COR-L47 (cell line): ENCODE measurements at regions not wholly inside any gene's neighbourhood (a gene's known extent, or its start where the extent isn't known, plus 50 kb on each side); places are given as distances from the start of the nearest gene placed in this dataset.

ENCODE experiments used
- DNase-seq: peaks from one replicate; lab custom pipeline; 2025; lab: John Stamatoyannopoulos, UW

DNA sequence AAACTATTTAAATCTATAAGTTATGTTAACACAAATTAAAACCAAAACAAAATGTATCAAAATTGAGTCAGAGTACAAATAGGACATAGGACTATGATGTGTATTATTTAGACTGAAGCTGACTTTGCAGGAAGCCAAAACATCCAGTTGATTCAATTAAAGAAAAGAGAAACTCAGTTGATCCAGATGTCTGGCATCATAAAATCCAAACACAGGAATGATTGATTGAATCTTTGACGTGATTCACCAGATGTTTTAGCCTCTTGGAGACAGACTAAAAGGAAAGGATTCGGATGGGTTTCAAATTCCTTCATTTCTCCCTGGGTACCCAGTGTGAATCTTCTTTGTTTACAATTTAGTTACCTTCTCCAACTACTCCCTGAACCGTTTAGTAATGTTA, 272.9 kb downstream of the IRS1 start:
- no peak for DNase-seq

DNA sequence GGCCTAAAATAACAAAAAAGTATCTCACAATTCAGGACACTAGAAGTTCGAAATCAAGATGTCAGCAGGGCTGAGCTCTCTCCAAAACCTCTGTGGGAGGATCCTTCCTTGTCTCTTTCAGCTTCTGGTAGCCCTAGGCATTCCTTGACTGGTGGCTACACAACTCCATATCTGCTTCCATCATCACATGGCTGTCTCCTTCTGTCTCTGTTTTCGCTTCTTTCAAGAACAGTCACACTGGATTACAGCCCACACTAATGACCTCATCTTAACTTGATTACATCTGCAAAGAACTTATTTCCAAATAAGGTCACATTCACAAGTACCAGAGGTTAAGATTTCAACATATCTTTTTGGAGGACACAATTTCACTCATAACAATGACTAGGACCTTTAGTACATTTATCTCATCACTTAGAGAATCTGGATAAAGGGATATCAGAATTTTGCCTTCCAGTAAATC, 275.2 kb downstream of the IRS1 start:
- no peak for DNase-seq

DNA sequence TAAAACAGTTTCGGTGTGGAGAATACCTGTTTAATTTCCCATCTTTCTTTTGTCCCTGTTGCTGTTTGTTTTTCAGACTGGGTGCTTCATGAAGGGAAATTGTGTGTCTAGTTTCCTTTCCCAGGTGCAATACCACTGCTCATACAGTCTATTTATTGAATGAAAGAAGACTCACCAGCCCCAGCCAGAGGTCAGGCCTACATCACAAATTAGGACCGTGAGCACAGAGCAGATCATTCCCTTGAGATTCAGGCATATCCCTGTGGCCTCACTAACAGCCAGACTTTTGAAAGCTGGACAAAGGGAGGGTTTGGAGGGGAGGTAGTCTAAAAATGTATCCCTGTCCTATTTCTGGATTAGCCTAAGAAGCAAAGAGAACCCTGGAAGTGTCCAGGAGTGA, 278.9 kb downstream of the IRS1 start:
- no peak for DNase-seq

DNA sequence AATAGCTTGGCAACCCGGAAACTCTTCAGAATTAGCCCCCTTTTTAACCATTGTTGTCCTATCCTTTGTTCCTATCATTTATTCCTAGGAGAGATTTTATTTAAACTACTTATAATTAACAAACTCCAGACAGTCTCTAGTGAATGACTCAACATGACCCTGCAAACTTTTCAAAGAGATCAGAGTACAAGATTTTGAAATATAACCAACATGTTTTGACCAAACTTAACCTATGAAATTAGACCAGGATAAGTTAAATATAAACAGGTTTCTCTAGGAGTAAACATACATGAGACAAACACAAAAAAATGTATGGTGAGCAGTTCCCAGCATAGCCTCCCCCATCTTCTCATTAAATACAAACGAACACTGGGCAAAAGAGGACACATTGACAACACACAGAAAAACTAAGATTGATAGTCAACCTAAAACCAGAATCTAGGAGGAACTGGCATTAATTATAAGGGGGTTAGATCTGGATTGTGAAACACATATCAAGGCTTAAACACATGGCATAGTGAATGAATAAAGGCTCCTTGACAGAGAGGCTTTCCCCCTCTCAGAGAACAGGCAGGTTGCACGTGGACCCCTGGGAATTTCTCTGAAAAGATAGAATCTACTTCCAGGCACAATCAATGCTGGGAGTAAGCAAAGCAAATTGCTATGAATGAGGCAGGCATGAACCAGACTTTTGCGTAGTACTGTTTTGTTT, 284.1 kb downstream of the IRS1 start:
- DNase-seq: no peak

DNA sequence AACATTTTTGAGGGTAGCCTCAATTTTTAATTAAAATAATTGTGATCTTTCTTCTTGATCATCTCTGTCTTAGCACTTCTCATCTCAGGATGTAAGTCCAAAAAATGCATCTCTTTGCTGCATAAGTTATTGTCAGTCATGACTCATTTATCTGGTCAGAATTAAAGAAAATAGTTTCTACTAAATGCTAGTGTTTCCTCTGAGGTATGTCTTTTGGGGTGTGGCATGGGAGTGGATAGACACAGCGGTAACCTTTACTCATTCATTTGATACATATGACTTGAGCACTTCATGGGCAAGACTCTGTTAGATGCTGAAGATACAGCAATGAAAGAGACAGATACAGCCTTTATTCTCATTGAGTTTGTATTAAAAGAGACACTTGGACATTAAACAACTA, 284.7 kb downstream of the IRS1 start:
- no peak for DNase-seq

DNA sequence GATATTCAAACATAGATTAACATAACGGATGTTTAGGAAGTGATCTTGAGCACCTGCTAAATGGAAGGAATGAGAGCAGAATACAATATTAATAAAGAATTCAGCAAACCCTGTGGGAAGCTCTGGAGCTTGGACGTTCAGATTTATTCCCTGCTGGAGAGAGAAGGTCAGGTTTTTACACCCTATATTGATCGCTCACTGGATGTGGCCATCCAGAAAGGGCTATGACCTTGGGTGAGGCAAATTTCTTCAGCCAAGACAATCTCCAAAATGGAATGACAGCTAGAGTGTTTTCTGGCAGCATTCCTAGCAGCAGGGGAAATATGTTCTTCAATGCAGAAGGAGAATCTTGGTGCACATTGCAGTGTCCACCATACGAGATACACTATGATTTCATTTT, 288.3 kb downstream of the IRS1 start:
- no peak for DNase-seq

DNA sequence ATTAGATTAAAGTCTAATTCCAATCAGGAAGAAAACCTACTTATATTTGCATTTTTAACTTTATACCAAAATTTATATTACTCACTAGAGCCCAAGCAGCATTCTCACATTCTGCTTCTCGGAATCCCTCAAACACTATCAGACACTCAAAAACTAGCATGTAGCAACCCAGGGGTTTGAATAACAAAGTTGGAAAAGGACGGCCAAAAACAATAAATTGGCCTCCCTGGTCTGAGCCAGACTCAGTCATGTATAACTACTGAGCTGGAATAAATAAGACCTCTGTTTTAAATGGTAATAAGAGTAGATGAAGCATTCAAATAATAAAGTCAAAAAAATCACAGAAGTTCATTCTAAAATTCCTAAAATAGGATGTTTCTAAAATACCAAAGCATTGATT, 290.9 kb downstream of the IRS1 start:
- DNase-seq: no peak

DNA sequence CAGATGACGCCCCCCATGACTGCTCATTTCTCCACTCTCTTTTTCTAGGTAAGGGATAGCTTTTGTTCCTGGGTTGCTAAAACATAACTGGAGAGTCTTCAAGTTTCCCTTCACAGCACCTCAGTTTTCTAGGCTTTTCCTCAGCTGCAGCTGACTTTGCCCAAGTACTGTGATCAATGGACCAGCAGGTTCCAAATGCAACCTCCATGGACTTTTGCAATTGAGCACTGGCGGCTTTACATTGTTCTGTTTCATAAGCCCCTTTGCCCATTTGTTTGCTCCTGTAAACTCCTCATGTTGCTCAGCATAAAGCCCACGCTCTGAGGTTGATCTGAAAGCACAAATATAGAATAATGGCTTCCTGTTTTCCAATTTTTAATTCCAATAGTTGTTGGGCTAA, 291.6 kb downstream of the IRS1 start:
- no peak for DNase-seq

DNA sequence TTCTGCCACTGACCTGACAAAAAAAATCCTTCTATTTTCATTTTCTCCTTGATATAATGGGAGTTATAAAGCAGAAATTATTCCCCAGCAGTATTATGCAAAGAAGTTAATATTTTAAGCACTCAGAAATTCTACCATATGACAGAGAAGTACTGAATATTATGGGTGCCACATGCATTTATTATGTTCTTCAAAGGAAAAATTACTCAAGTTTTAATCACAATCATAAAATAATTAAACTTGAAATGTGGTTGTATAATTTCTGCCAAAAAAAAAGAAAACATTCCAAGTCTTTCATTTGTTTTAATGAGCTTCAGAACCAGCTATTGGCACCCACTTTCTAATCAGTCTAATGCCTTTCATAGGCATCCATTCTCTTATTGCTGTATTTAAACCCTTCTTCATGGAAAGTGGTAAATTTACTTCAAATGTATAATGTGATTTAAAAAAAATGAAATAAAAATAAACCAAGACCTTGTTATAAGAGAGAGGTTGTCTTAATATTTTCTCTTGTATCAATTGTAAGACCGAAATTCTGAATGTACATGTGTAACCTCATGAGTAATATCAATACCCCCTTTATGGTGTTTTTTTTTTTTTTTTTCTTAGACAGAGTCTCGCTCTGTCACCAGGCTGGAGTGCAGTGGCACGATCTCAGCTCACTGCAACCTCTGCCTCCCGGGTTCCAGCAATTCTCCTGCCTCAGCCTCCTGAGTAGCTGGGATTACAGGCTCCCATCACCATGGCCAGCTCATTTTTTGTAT, 302.3 kb downstream of the IRS1 start:
- no peak for DNase-seq

DNA sequence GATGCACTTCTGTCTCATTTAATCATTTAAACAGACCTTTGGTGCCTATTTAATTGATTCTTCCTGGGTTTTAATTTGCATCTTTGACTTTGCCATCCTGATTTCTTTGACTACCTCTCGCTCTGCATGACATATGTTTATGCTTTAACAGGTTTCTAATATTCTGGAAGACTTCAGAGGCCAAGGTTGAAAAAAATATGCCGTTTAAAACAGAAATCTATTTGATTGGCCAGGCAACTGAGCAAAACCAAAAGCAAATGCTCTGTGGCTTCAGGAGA, 303.4 kb downstream of the IRS1 start:
- DNase-seq: no peak

DNA sequence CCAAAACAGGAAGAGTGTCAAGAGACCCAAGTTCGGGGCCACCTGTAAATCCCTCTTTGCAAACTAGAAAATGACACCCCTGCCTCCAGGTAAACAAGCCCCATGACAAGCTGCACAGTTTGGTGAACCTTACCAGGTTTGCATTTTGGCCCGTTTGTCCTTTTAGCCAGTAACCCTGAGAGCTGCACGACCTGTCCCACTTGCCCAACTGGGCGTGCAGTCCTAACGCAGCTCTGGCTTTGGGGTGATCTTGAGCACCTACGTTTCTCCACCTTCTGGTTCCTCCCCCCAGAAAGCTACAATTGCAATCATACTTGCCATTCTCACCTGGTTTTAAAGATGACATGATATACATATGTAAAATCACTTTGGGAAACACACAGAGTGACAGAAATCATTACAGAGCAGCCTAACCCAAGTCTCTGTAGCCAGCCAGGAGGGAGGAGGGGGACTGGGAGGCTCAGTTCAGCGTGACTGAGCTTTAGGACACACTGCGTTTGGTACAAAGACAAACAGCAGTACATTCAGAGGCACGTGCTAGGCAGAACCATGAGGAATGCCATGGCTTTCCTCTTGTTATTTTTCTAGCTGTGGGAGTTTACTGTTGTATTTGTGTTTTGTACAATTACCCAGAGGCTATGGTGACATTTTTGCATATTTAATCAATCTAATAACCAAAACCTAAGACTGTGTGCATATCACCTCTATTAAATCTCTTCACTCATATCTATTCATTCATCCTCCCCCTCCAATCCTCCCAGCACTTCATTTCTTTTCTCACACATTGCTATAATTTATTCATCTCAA, 304.0 kb downstream of the IRS1 start:
- no peak for DNase-seq

DNA sequence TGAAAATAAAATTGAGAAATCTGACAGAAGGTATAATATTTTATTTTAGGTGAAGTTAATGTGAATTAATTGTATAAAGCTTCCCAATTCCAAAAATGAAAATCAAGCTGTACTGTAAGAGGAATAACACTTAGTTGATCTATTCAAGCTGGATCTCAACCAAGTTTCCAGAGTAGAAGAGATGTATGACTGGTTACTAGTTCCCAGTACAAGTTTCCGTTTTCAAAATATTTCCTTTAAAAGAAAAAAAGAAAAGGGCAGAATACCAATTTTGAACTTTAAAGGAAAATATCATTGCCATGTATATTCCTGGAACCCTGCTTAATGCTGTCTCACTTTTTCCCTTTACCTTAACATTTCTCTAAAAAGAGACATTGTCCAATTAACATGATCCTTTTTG, 308.5 kb downstream of the IRS1 start:
- DNase-seq: no peak

DNA sequence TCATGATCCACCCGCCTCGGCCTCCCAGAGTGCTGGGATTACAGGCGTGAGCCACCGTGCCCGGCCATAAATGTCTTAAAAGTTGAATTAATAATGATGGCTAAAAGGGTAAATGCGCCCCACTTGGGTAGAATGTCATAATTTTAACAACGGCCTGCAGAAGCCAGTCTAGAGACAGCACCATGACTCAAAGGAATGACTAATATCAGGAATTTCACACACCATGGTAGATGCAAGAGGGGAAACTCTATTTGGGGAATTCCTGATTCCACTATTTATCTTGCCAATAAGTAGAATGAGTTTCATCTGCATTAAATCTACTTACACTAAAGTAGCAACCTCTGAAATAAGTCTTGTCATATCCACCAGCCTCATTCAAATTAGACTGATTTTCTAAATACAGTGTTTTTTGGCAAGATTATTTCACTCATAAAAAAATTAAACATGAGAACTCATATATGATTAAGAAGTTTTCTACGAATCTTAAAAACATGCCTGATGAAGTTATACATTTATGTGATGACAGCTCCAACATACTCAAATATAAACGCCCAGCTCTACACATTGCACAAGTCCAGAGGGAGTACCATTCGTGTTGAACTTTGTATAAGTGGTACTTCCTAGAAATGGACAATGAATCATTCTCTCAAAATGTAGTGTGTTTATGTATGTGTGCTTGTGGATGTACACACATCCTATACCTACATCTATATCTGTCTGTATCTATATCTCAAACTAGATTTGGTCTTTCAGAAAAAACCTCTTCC, 309.7 kb downstream of the IRS1 start:
- DNase-seq: no peak

DNA sequence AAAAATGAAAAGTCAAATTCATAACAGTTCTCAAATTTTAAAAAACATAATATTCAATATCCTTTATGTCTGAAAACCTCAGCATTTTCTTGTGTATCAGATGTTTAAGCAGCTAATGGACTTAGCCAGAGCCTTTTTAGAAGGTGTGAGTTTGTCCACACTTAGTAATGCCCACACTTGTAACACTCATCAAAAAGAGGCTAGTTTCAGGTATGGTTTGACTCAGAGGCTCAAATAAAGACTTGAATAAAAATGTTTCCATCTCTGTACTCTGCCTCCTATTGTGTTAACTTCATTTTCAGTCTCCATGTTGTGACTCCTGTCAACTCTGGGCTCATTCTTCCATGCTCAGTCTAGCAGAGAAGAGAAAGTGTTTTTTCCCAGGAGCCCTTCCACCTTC, 311.6 kb downstream of the IRS1 start:
- DNase-seq: no peak

DNA sequence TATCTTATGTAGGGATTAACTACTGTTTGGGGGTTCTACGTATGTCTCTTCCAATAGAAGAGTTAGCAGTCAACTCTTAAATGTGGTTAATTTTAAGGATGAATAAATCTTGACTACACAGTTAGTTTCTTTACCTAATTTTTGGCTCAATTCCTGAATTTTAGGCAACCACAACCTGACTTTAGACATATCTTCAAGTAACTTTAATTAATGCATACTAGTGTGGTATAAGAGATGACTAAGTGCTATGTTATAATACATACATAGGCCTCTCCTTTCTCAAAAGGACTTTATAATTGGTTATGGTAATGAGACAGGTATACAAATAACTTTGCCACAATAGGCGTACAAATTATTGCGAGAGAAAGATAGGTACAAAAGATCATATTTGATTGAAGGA, 312.0 kb downstream of the IRS1 start:
- DNase-seq: no peak

DNA sequence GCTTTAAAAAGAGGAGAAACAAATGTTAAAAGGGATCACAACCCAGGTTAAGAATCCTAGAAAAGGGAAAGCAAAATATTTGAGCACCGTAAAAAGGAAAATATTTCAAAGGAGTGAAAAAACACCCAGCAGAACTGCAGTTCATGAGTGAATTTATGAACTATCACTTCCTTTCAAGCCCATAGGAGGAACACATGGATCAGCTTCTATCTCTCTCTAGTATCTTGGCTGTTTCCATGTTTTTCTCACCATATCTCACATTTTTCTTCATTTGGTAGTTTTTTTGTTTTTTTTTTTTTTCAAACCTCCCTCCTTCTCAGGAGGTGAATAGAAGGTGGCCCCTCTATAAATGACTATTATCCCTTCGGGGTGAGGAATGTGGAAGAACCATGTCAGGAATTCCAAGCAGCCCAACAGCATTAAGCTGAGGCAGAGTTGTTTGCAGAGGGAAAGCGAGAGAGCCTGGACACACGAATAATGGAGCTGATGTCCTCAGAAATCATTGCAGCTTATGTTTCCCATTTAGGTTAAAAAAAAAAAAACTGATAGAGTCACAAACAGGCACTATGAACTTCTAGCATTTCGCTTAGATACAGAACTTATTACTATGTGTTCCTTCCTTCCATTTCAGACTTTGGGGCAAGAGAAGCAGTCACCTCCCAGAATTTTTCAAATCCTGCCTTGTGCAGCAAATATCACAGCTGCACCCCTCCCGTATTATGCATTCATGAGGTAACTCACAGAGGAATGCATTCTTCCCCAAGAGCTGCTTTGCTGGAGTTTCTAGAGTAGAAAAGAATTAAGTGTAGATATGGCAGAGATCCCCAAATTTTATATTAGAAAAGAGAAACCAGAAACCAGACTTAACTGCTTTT, 315.6 kb downstream of the IRS1 start:
- DNase-seq: no peak

DNA sequence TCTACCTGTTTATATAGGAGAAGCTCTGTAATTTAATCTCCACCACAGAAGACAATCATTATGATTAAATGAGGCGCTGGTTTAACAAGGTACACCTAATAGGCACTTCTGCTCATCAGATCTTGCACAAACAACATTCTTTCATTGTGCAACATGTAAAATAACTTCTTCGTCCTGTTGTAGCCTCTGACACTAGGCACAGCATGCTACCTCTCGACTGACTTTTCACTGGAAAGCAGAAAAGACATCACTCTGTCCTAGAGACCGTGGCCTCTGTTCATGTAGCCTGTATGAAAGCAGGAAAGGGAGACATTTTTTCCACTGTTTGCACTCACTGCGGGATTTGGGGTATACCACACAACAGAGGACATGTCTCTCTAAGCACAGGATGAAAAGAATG, 316.5 kb downstream of the IRS1 start:
- no peak for DNase-seq

DNA sequence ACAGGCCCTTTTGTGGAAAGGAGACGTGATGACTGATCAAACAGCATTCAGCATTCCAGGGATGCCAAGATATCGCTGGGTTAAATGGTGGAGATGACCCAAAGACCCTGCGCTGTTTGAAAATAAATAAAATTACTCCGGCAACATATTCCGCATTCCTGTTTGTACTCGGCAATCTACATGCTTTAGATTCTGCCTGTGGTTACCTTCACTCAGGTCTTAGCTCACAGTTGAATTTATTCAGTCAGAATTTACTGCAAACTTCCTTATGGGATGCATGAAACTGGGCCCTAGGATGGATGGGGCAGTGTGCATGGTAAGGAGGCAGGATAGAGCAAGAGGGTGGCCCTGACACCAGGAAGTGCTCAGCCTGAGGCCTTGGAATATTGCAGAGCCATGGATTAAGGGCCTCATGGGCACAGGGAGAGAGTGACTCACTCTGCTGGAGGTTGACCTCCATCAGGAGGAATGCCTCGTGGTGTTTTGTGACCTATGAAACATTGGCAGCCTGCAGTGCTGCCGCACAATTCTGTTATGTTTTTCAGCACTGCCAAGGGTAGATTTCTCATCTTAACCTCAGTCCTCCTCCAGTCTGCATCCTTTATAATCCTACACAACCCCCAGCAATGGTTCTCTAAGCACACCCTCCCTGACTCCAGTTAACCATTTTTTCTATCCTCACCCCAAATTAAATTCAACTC, 321.4 kb downstream of the IRS1 start:
- no peak for DNase-seq

DNA sequence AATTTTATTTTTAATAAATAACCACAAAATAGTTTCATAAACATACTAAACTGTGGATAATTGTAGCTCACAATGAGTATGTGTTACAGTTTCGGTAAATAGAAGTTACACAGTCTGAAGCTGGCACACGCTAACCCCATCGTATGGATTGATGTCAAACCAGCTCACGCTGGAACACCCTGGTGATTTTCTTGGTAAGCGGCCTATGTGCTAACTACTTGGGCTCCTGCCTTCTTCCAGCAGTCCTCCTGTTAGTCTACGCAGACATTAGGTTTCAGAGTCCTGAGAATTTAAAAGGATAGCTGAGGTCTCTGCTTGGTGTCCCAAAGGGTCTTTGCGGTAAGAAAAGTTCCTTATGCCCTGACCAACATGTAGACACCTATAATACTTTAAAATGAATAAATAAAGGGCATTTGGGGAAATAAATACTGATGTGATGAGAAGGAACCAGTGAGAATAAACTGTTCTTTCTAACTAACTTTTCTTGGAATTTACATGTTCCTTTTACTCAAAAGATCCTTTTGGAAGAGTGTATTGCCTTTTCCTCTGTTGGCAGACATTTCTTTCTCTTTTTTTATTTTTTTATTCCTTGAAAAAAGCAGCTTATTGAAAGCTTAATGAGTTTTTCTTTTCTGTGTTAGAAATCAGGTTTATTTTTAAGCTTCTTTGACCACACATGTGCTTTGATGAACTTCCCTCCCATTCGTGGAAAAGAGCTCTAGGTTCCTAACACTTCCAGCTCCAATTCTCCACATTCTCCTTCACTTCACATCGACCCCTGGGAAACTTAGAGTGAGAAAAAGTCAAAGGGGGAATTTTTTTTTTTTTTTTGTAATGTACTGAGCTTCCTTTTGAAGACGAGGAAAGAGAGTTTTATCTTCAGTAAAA, 322.2 kb downstream of the IRS1 start:
- no peak for DNase-seq

DNA sequence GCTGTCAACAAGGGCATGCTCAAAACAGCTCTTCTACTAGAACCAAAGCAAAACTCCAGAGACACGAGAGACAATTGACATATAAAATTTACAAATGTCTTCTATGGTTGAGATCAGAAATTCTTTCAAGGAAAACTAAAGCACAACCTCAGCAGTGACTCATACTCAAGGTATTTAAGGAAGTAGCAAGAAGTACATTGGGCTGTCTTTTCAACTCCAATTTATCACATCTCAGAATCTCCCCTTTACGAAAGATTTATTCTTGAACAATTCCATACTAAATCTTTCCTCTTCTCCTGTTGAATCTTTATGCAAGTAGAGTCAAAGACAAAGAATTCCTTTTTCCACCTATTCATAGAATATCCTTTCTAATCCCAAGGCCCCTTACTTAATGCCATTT, 324.0 kb downstream of the IRS1 start:
- no peak for DNase-seq
